Karpas-422 (cell line): ENCODE measurements at regions not wholly inside any gene's neighbourhood (a gene's known extent, or its start where the extent isn't known, plus 50 kb on each side); places are given as distances from the start of the nearest gene placed in this dataset.

Source experiments
- DNase-seq: peaks from one replicate; pipeline ENCODE4 v3.0.0-alpha.2; 2015
- H2AFZ ChIP-seq: fragments of 200-600 bp; sonication (generic); 2 replicates; pipeline ENCODE4 v1.6.1; 2014; ENCODE audit warnings: antibody characterized with exemption, low read length, mixed read lengths
- H3K27ac ChIP-seq: fragments of 200-600 bp; sonication (generic); 2 replicates; pipeline ENCODE4 v1.5.1; 2014; ENCODE audit warnings: mild to moderate bottlenecking, low read length, moderate library complexity
- H3K27me3 ChIP-seq: fragments of 200-600 bp; sonication (generic); 2 replicates; pipeline ENCODE4 v1.6.1; 2014; ENCODE audit warnings: low read length, mixed read lengths
- H3K36me3 ChIP-seq: fragments of 200-600 bp; sonication (generic); 2 replicates; pipeline ENCODE4 v1.6.1; 2014; ENCODE audit warnings: low read length, mixed read lengths; ENCODE audit not compliant: insufficient read depth
- H3K4me1 ChIP-seq: fragments of 200-600 bp; sonication (generic); 2 replicates; pipeline ENCODE4 v1.6.1; 2014; ENCODE audit warnings: mild to moderate bottlenecking, low read length, mixed read lengths
- H3K4me2 ChIP-seq: fragments of 200-600 bp; sonication (generic); 2 replicates; pipeline ENCODE4 v1.6.1; 2014; ENCODE audit warnings: low read length, low read depth, mild to moderate bottlenecking; ENCODE audit not compliant: poor library complexity, severe bottlenecking
- H3K4me3 ChIP-seq: fragments of 200-600 bp; sonication (generic); 2 replicates; pipeline ENCODE4 v1.5.1; 2014; ENCODE audit warnings: mild to moderate bottlenecking, antibody characterized with exemption, low read length, mixed read lengths
- H3K79me2 ChIP-seq: fragments of 200-600 bp; sonication (generic); 2 replicates; pipeline ENCODE4 v1.6.1; 2014; ENCODE audit warnings: mild to moderate bottlenecking, low read length, mixed read lengths
- H3K9ac ChIP-seq: fragments of 200-600 bp; sonication (generic); 2 replicates; pipeline ENCODE4 v1.6.0; 2014; ENCODE audit warnings: low read length
- H3K9me2 ChIP-seq: fragments of 200-600 bp; sonication (generic), shearing (Covaris generic); replicated peaks from 2 replicates; pipeline ENCODE4 v1.6.0; 2014; ENCODE audit warnings: mild to moderate bottlenecking, low read length, moderate library complexity; ENCODE audit not compliant: insufficient read depth
- H3K9me3 ChIP-seq: fragments of 300-700, 200-600 bp; sonication (generic); 2 replicates; pipeline ENCODE4 v1.6.1; 2014; ENCODE audit warnings: low read length, mixed read lengths
- H4K20me1 ChIP-seq: fragments of 200-600 bp; sonication (generic); 2 replicates; pipeline ENCODE4 v1.6.1; 2014; ENCODE audit warnings: mild to moderate bottlenecking, antibody characterized with exemption, low read length, low read depth; ENCODE audit not compliant: insufficient read depth

DNA sequence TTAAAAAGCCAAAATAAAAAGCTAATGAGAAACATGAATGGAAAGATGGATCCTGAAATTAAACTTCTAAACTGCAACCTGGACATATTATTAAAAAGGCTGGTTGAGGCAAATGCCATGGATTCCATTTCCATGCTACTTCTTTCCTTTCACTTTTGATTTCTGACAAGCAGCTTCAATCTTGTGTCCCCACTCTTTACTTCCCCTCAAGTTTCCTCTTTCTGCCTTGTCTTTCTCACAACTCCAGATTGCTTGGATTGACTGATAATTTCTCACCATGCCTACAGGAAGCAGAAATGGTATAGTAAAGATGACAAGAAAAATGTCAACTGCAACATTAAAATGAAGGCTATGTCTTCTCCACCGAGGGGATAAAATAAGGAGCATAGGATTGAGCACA, 1136.7 kb downstream of the TUSC7 start:
- H3K27me3 ChIP-seq: no peaks in the 10 kb centered on the region
- H3K9me3 ChIP-seq: no peaks in the 10 kb centered on the region
- H3K4me1 ChIP-seq: no peaks in the 10 kb centered on the region
- no peak overlapping the region for H3K4me3 ChIP-seq
- H3K27ac ChIP-seq: no peak overlapping the region
- no peak for DNase-seq
- H2AFZ ChIP-seq: no peak overlapping the region
- H4K20me1 ChIP-seq: no peaks in the 10 kb centered on the region
- H3K4me2 ChIP-seq: no peak overlapping the region
- no peaks in the 10 kb centered on the region for H3K9me2 ChIP-seq
- no peaks in the 10 kb centered on the region for H3K36me3 ChIP-seq
- no peaks in the 10 kb centered on the region for H3K79me2 ChIP-seq
- no peak overlapping the region for H3K9ac ChIP-seq

DNA sequence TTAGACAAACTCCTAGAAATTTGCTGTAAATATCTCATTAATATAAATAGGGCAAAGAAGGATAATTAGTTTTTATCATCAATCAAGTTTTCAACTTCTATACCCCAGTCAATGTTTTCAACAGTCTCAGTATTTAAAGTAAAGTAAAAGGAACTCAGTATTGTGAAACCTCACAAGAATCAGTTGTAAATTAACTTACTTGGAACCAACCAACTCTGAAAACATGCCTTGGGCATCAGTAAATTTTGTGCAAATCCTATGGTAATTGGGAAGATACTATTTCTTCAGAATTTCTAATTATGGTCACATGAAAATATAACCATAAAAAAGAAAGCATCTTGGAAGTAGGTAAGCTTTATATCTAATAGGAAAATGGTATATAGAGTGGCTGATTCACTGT, 1139.0 kb downstream of the TUSC7 start:
- Histone ChIP-seq H3K27me3 (no peaks in the 10 kb centered on the region), H3K36me3 (no peaks in the 10 kb centered on the region), H3K9me3 (no peaks in the 10 kb centered on the region), H3K79me2 (no peaks in the 10 kb centered on the region), H3K4me3 (no peak overlapping the region), H3K27ac (no peak overlapping the region), H3K9me2 (no peaks in the 10 kb centered on the region), H4K20me1 (no peaks in the 10 kb centered on the region), H3K4me1 (no peaks in the 10 kb centered on the region), H2AFZ (no peak overlapping the region), H3K4me2 (no peak overlapping the region), H3K9ac (no peak overlapping the region)
- DNase-seq: no peak

DNA sequence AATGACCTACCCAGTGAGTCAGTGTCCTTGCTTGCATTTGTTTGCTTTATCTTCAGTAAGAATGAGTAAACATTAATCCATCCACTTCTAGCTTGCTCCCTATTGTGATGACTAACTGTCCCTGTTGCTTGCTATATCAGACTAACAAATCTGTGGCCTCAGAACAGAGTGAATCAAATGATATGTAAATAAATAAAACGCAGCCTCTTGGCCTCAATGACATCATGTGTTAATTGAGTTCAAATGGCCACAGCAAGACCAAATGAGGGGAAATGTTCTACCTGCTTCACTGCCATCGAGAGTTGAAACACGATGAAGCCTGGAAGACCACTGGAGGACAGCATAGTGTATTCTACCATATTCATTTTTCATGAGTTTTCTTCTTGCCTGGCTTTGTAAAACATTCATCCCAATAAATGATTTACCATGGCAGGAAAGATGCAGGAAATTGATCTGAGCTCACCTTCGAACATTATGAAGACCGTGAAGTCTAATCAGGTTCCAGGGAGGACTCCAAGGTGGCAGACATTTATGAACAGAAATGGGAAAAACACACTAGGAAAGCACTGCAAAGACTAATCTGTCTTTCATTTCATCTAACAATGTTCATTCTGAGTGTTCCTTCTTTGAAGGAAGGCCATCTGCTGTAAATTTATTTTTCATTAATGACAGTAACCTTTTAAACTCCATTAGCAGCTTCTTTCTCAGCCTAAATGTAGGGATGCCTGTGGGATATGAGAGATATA, 1144.5 kb downstream of the TUSC7 start:
- no peak overlapping the region for H2AFZ ChIP-seq
- H3K4me1 ChIP-seq: no peaks in the 10 kb centered on the region
- no peak overlapping the region for H3K9ac ChIP-seq
- no peaks in the 10 kb centered on the region; the same call in 1 of the 2 replicates for H3K27me3 ChIP-seq
- H3K9me2 ChIP-seq: no peaks in the 10 kb centered on the region
- H3K79me2 ChIP-seq: no peaks in the 10 kb centered on the region
- no peaks in the 10 kb centered on the region for H3K9me3 ChIP-seq
- H3K27ac ChIP-seq: no peak overlapping the region
- no peak for DNase-seq
- H3K4me3 ChIP-seq: no peak overlapping the region
- no peaks in the 10 kb centered on the region for H3K36me3 ChIP-seq
- no peaks in the 10 kb centered on the region for H4K20me1 ChIP-seq
- no peak overlapping the region for H3K4me2 ChIP-seq

DNA sequence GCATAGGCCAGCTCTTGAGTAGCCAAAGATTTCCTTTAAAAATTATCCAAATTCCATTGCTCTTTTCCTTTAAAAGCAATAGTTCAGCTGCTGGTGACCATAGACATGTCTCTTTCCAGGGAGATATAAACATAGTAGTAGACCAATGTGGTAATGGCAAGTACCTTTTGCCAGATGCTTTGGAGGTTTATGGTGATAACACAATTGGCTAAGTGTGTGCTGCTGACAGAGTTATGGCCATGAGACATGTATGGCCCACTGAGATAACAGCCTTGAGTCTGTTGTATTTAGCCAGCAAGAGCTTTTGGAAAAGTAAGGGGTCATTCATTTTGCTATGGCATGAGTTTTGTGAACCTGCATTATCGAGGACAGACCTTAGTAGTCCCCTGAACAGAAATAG, 1146.8 kb downstream of the TUSC7 start:
- no peaks in the 10 kb centered on the region for H4K20me1 ChIP-seq
- H3K4me1 ChIP-seq: no peaks in the 10 kb centered on the region
- H3K9ac ChIP-seq: no peak overlapping the region
- H3K79me2 ChIP-seq: no peaks in the 10 kb centered on the region
- no peak overlapping the region for H3K4me2 ChIP-seq
- no peaks in the 10 kb centered on the region for H3K9me2 ChIP-seq
- H3K4me3 ChIP-seq: no peak overlapping the region
- H2AFZ ChIP-seq: no peak overlapping the region
- no peaks in the 10 kb centered on the region for H3K36me3 ChIP-seq
- H3K9me3 ChIP-seq: no peaks in the 10 kb centered on the region
- H3K27me3 ChIP-seq: no peaks in the 10 kb centered on the region; the same call in 1 of the 2 replicates
- DNase-seq: no peak
- H3K27ac ChIP-seq: no peak overlapping the region

DNA sequence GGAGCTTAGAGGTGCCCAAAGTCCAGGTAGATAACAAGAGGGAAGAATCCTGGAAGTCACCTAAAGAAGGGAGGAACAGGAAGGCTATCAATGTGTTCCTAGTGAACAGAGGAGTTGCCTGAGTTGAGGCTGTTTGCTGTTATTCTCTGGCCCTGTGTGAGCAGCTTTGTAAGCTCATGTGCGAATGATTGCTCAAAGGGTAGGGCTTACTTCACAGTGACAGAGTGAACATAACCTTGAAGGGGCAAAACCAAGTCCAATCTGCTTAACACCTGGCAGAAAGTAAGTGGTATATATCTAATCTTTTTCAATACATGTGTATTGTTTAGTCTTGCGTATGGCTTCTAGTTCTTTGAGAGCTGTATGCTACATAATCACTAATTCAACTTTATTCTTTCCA, 1153.6 kb downstream of the TUSC7 start:
- DNase-seq: no peak

DNA sequence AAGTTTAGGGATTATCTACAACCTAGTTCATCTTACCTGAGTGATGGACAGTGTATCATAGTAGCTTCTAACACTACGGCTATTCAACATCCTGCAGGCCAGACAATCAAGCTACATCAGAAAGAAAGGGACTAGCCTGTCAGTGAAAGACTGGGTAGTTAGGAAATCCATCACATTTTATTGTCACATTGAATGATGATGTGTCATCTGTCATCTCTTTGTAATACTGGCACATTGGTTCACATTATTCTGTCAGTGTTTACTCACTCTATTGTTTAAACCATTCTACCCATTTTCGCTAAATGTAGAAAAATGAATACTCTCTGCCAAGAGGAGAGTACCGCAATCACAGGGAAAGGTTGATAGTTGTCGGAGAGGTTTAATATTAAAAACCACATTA, 1155.8 kb downstream of the TUSC7 start:
- no peak overlapping the region for H3K27ac ChIP-seq
- no peak for DNase-seq
- no peaks in the 10 kb centered on the region for H4K20me1 ChIP-seq
- no peaks in the 10 kb centered on the region for H3K36me3 ChIP-seq
- no peaks in the 10 kb centered on the region for H3K9me3 ChIP-seq
- no peak overlapping the region for H3K4me2 ChIP-seq
- no peak overlapping the region for H2AFZ ChIP-seq
- no peaks in the 10 kb centered on the region for H3K79me2 ChIP-seq
- H3K27me3 ChIP-seq: no peaks in the 10 kb centered on the region
- no peak overlapping the region for H3K9ac ChIP-seq
- H3K4me3 ChIP-seq: no peak overlapping the region
- no peaks in the 10 kb centered on the region for H3K4me1 ChIP-seq
- H3K9me2 ChIP-seq: no peaks in the 10 kb centered on the region

More for the DNA sequence above, 1153.6 kb downstream of the TUSC7 start:
- Histone ChIP-seq H3K27ac (no peak overlapping the region), H3K9me3 (no peaks in the 10 kb centered on the region), H2AFZ (no peak overlapping the region), H3K79me2 (no peaks in the 10 kb centered on the region), H3K9me2 (no peaks in the 10 kb centered on the region), H3K4me2 (no peak overlapping the region), H3K4me1 (no peaks in the 10 kb centered on the region), H3K36me3 (no peaks in the 10 kb centered on the region), H3K27me3 (no peaks in the 10 kb centered on the region), H4K20me1 (no peaks in the 10 kb centered on the region), H3K4me3 (no peak overlapping the region), H3K9ac (no peak overlapping the region)

DNA sequence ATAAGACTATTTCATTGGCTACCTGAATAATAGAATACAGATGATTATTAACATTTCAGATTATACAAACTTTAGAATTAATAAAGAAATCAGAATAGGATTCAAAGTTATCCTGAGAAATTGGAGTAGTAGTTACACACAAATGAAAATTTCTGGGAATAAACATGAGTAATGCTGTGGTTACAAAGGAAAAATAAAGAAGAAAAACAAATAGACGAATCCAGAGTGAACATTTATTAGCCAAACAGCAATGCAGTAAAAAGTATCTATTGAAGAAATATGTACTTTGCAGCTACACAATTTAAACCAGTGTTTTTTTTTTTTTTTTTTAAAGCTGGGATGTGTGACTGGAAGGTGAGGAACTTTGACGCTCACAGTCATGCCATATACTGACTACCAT, 1159.2 kb downstream of the TUSC7 start:
- Histone ChIP-seq H3K79me2 (no peaks in the 10 kb centered on the region), H3K27me3 (no peaks in the 10 kb centered on the region), H3K27ac (no peak overlapping the region), H3K4me2 (no peak overlapping the region), H3K4me1 (no peaks in the 10 kb centered on the region), H4K20me1 (no peaks in the 10 kb centered on the region), H3K9me2 (no peaks in the 10 kb centered on the region), H2AFZ (no peak overlapping the region), H3K9me3 (no peaks in the 10 kb centered on the region), H3K4me3 (no peak overlapping the region), H3K9ac (no peak overlapping the region), H3K36me3 (no peaks in the 10 kb centered on the region)
- no peak for DNase-seq

DNA sequence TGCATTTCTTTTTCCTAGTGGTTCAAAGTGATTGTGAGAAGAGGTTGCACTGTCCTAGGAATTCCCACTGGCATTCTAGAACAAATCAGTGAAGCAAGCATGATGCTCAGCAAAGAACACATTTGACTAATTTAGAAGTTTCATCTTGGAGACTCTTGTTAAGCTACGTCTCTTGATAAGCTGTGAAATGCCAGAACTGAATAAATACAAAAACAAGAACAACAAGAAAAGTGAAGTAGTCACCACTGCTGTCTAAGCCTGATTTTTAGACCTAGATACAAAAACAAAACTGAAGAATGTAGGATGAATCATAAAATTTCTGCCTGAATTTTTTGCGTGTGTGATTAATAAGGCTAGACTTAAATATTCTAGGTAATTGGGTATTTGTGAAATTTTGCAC, 1162.4 kb downstream of the TUSC7 start:
- H3K4me3 ChIP-seq: no peak overlapping the region
- no peak for DNase-seq
- no peaks in the 10 kb centered on the region for H3K9me2 ChIP-seq
- no peaks in the 10 kb centered on the region for H4K20me1 ChIP-seq
- H3K4me1 ChIP-seq: no peaks in the 10 kb centered on the region
- H3K4me2 ChIP-seq: no peak overlapping the region
- no peaks in the 10 kb centered on the region for H3K9me3 ChIP-seq
- H3K9ac ChIP-seq: no peak overlapping the region
- H2AFZ ChIP-seq: no peak overlapping the region
- H3K36me3 ChIP-seq: no peaks in the 10 kb centered on the region
- H3K27me3 ChIP-seq: peaks cover 2% of the 10 kb centered on the region; the same call in 1 of the 2 replicates
- H3K79me2 ChIP-seq: no peaks in the 10 kb centered on the region
- H3K27ac ChIP-seq: no peak overlapping the region
